Neural cell (in vitro differentiated cells): ENCODE measurements at regions not wholly inside any gene's neighbourhood (a gene's known extent, or its start where the extent isn't known, plus 50 kb on each side); places are given as distances from the start of the nearest gene placed in this dataset.

Experiments
- H2AFZ ChIP-seq: fragments of 200-600, 300-800 bp; sonication (generic), shearing (Covaris generic); 2 replicates; pipeline ENCODE4 v1.6.0; 2014; ENCODE audit warnings: low read depth, mild to moderate bottlenecking, antibody characterized with exemption, low read length, moderate library complexity
- H3F3A ChIP-seq: fragments of 200-600 bp; shearing (Covaris generic); 2 replicates; pipeline ENCODE4 v1.6.1; 2016; ENCODE audit warnings: mild to moderate bottlenecking, moderate library complexity, mixed read lengths, antibody characterized with exemption, low read length; ENCODE audit not compliant: insufficient read depth, poor library complexity, severe bottlenecking
- H3K27ac ChIP-seq: fragments of 200-600, 300-800 bp; sonication (generic), shearing (Covaris generic); 2 replicates; pipeline ENCODE4 v1.5.1; 2014; ENCODE audit warnings: mild to moderate bottlenecking, low read length, moderate library complexity
- H3K27me3 ChIP-seq: fragments of 300-800, 200-600 bp; sonication (generic), shearing (Covaris generic); 2 replicates; pipeline ENCODE4 v1.6.0; 2014; ENCODE audit warnings: mild to moderate bottlenecking, low read depth, low read length, moderate library complexity; ENCODE audit not compliant: insufficient read depth
- H3K36me3 ChIP-seq: fragments of 300-800, 200-600 bp; sonication (generic), shearing (Covaris generic); 2 replicates; pipeline ENCODE4 v1.5.1; 2014; ENCODE audit warnings: mild to moderate bottlenecking, antibody characterized with exemption, low read length, moderate library complexity; ENCODE audit not compliant: insufficient read depth
- H3K4me2 ChIP-seq: fragments of 300-800, 200-600 bp; sonication (generic), shearing (Covaris generic); 2 replicates; pipeline ENCODE4 v1.6.0; 2014; ENCODE audit warnings: mild to moderate bottlenecking, low read length
- H3K4me3 ChIP-seq: fragments of 300-800, 200-600 bp; sonication (generic), shearing (Covaris generic); 2 replicates; pipeline ENCODE4 v1.5.1; 2014; ENCODE audit warnings: mild to moderate bottlenecking, low read length, moderate library complexity
- H3K79me2 ChIP-seq: fragments of 200-600 bp; shearing (Covaris generic); replicated peaks from 2 replicates; pipeline ENCODE4 v1.6.0; 2014; ENCODE audit warnings: mild to moderate bottlenecking, low read length, moderate library complexity; ENCODE audit not compliant: insufficient read depth
- H3K9ac ChIP-seq: fragments of 300-800, 200-600 bp; sonication (generic), shearing (Covaris generic); 2 replicates; pipeline ENCODE4 v1.6.1; 2016; ENCODE audit warnings: mild to moderate bottlenecking, low read length, mixed read lengths
- H3K9me2 ChIP-seq: fragments of 200-600 bp; shearing (Covaris generic); 2 replicates; pipeline ENCODE4 v1.6.1; 2016; ENCODE audit warnings: mild to moderate bottlenecking, low read length, mixed read lengths; ENCODE audit not compliant: insufficient read depth
- H3K9me3 ChIP-seq: fragments of 200-600, 300-800 bp; sonication (generic), shearing (Covaris generic); 2 replicates; pipeline ENCODE4 v1.6.1; 2016; ENCODE audit warnings: mild to moderate bottlenecking, mixed run types, low read length, moderate library complexity, mixed read lengths
- H4K20me1 ChIP-seq: fragments of 200-600 bp; shearing (Covaris generic); 2 replicates; pipeline ENCODE4 v1.6.1; 2016; ENCODE audit warnings: mild to moderate bottlenecking, mixed run types; ENCODE audit not compliant: insufficient read depth
- CTCF ChIP-seq: fragments of 450-650 bp; IDR thresholded peaks from 2 replicates; pipeline ENCODE4 v1.5.1; 2014; ENCODE audit warnings: antibody characterized with exemption, mild to moderate bottlenecking, moderate library complexity; ENCODE audit not compliant: poor library complexity, severe bottlenecking
- EP300 ChIP-seq: fragments of 450-650 bp; conservative IDR thresholded peaks from 2 replicates; pipeline ENCODE4 v1.6.1; 2014; ENCODE audit warnings: antibody characterized with exemption, mild to moderate bottlenecking, moderate library complexity; ENCODE audit not compliant: poor library complexity, severe bottlenecking
- EZH2 ChIP-seq: fragments of 200-600, 300-800 bp; shearing (Covaris generic), sonication (generic); IDR thresholded peaks from 2 replicates; pipeline ENCODE4 v1.6.1; 2014; ENCODE audit warnings: antibody characterized with exemption, low read length, borderline replicate concordance, mild to moderate bottlenecking; ENCODE audit not compliant: insufficient read depth, poor library complexity, severe bottlenecking
- MXI1 ChIP-seq: fragments of 450-650 bp; conservative IDR thresholded peaks from 2 replicates; pipeline ENCODE4 v1.6.1; 2014; ENCODE audit warnings: antibody characterized with exemption, mild to moderate bottlenecking; ENCODE audit not compliant: poor library complexity, severe bottlenecking
- POLR2AphosphoS5 ChIP-seq: IDR thresholded peaks from 2 replicates; pipeline ENCODE4 v1.6.1; 2012
- RAD21 ChIP-seq: fragments of 450-650 bp; conservative IDR thresholded peaks from 2 replicates; pipeline ENCODE4 v1.6.1; 2014; ENCODE audit warnings: antibody characterized with exemption, mild to moderate bottlenecking, moderate library complexity
- REST ChIP-seq: IDR thresholded peaks from 2 replicates; pipeline ENCODE4 v1.6.1; 2012; ENCODE audit warnings: borderline replicate concordance
- SMC3 ChIP-seq: fragments of 450-650 bp; conservative IDR thresholded peaks from 2 replicates; pipeline ENCODE4 v1.6.1; 2014; ENCODE audit warnings: antibody characterized with exemption, mild to moderate bottlenecking, moderate library complexity; ENCODE audit not compliant: poor library complexity
- TAF1 ChIP-seq: IDR thresholded peaks from 2 replicates; pipeline ENCODE4 v1.6.1; 2012; ENCODE audit warnings: low read depth

- Histone ChIP-seq H3K9me3 (no peaks in the 10 kb centered on the region), H3K79me2 (no peaks in the 10 kb centered on the region), H3K36me3 (no peaks in the 10 kb centered on the region), H3K4me3 (no peak overlapping the region), H3F3A (no peaks in the 10 kb centered on the region), H3K4me2 (no peak overlapping the region), H3K9ac (no peak overlapping the region), H3K27ac (no peak overlapping the region), H3K9me2 (no peaks in the 10 kb centered on the region), H2AFZ (no peak overlapping the region), H4K20me1 (no peaks in the 10 kb centered on the region), H3K27me3 (no peaks in the 10 kb centered on the region)
- TF ChIP-seq EZH2 (no peak), POLR2AphosphoS5 (no peak), TAF1 (no peak), EP300 (no peak), SMC3 (no peak), CTCF (no peak), REST (no peak), RAD21 (no peak), MXI1 (no peak)
Observed at GRCh38 chr14:38336298-38336697, 80.4 kb upstream of the CLEC14A start.

GRCh38 chr14:38330275-38330674 is 74.4 kb upstream of the CLEC14A start:
- Histone ChIP-seq H2AFZ (no peak overlapping the region), H3K4me2 (no peak overlapping the region), H3F3A (no peaks in the 10 kb centered on the region), H3K9me2 (no peaks in the 10 kb centered on the region), H3K79me2 (no peaks in the 10 kb centered on the region), H3K27me3 (no peaks in the 10 kb centered on the region), H3K9me3 (no peaks in the 10 kb centered on the region), H4K20me1 (no peaks in the 10 kb centered on the region), H3K27ac (peak overlapping the region; percentile 48), H3K9ac (no peak overlapping the region), H3K4me3 (peak overlapping the region; percentile 0), H3K36me3 (no peaks in the 10 kb centered on the region)
- TF ChIP-seq TAF1 (no peak), EP300 (peak; percentile 89), POLR2AphosphoS5 (peak; percentile 80), SMC3 (no peak), REST (no peak), MXI1 (no peak)
